ENCODE measurements at regions not wholly inside any gene's neighbourhood (a gene's known extent, or its start where the extent isn't known, plus 50 kb on each side); places are given as distances from the start of the nearest gene placed in this dataset.

GRCh38 chr10:44009891-44010632 lies 361.4 kb upstream of the ZNF32 start:
- no peaks in the 10 kb centered on the region for H3K27me3 ChIP-seq
- no peaks in the 10 kb centered on the region for H3K9me3 ChIP-seq
- H3K36me3 ChIP-seq, result no peaks in the 10 kb centered on the region
- H3K4me3 ChIP-seq (ENCODE audit: low read depth, low read length), result no peak overlapping the region
- DNase-seq, result no peak
- TF ChIP-seq, protein P1, sequence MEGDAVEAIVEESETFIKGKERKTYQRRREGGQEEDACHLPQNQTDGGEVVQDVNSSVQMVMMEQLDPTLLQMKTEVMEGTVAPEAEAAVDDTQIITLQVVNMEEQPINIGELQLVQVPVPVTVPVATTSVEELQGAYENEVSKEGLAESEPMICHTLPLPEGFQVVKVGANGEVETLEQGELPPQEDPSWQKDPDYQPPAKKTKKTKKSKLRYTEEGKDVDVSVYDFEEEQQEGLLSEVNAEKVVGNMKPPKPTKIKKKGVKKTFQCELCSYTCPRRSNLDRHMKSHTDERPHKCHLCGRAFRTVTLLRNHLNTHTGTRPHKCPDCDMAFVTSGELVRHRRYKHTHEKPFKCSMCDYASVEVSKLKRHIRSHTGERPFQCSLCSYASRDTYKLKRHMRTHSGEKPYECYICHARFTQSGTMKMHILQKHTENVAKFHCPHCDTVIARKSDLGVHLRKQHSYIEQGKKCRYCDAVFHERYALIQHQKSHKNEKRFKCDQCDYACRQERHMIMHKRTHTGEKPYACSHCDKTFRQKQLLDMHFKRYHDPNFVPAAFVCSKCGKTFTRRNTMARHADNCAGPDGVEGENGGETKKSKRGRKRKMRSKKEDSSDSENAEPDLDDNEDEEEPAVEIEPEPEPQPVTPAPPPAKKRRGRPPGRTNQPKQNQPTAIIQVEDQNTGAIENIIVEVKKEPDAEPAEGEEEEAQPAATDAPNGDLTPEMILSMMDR (IDR thresholded peaks at IDR 0.05; ENCODE audit: low read depth, low read length), result no peak
- H3K4me1 ChIP-seq, result peaks cover 7% of the 10 kb centered on the region; the same call in 1 of the 2 replicates

GRCh38 chr10:44008917-44009709 lies 360.4 kb upstream of the ZNF32 start:
- no peaks in the 10 kb centered on the region for H3K9me3 ChIP-seq
- no peaks in the 10 kb centered on the region for H3K36me3 ChIP-seq
- TF ChIP-seq, protein P1 (IDR thresholded peaks at IDR 0.05; ENCODE audit: low read depth, low read length), result no peak
- no peak overlapping the region for H3K4me3 ChIP-seq (ENCODE audit: low read depth, low read length)
- no peaks in the 10 kb centered on the region for H3K27me3 ChIP-seq
- no peak for DNase-seq
- peaks cover 7% of the 10 kb centered on the region; the same call in 1 of the 2 replicates for H3K4me1 ChIP-seq

- TF ChIP-seq, protein P1 (IDR thresholded peaks at IDR 0.05; ENCODE audit: low read depth, low read length), result no peak
- no peak for DNase-seq
Measured at GRCh38 chr10:44008270-44008916, 359.7 kb upstream of the ZNF32 start.

DNA sequence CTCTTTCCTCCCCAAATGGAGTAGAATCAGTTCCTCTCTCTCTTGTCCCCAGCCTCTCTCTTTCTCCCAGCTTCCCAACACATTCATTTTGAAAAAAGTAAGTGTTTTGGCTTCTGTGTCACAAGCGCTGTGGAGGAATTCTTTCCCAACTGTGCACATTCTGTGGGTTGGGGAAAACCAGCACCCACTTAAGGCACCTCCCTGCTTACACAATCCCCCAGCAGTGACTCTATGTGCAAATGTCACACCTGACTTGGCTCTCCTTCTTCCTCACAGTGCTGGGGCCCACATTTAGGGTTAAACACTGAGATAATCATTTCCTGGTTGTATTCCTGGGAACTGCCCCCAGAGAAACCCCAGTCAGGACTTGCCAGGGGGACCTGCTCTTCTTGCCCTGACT lies 358.1 kb upstream of the ZNF32 start:
- TF ChIP-seq, protein P1 (IDR thresholded peaks at IDR 0.05; ENCODE audit: low read depth, low read length), result no peak
- Histone ChIP-seq H3K9me3 (no peaks in the 10 kb centered on the region), H3K4me3 (ENCODE audit: low read depth, low read length) (no peak overlapping the region), H3K4me1 (peaks cover 6% of the 10 kb centered on the region; the same call in 1 of the 2 replicates), H3K27me3 (no peaks in the 10 kb centered on the region), H3K36me3 (no peaks in the 10 kb centered on the region)
- no peak for DNase-seq

More at GRCh38 chr10:44008270-44008916, 359.7 kb upstream of the ZNF32 start:
- Histone ChIP-seq H3K4me1 (peaks cover 7% of the 10 kb centered on the region; the same call in 1 of the 2 replicates), H3K36me3 (no peaks in the 10 kb centered on the region), H3K27me3 (no peaks in the 10 kb centered on the region), H3K4me3 (ENCODE audit: low read depth, low read length) (no peak overlapping the region), H3K9me3 (no peaks in the 10 kb centered on the region)

GRCh38 chr10:44005788-44006099 lies 357.1 kb upstream of the ZNF32 start:
- TF ChIP-seq, protein P1 (IDR thresholded peaks at IDR 0.05; ENCODE audit: low read depth, low read length), result no peak
- Histone ChIP-seq H3K4me1 (no peaks in the 10 kb centered on the region; the same call in 1 of the 2 replicates), H3K36me3 (no peaks in the 10 kb centered on the region), H3K4me3 (ENCODE audit: low read depth, low read length) (no peak overlapping the region), H3K27me3 (no peaks in the 10 kb centered on the region), H3K9me3 (no peaks in the 10 kb centered on the region)
- no peak for DNase-seq
